ENCODE measurements at regions not wholly inside any gene's neighbourhood (a gene's known extent, or its start where the extent isn't known, plus 50 kb on each side); places are given as distances from the start of the nearest gene placed in this dataset.

DNA sequence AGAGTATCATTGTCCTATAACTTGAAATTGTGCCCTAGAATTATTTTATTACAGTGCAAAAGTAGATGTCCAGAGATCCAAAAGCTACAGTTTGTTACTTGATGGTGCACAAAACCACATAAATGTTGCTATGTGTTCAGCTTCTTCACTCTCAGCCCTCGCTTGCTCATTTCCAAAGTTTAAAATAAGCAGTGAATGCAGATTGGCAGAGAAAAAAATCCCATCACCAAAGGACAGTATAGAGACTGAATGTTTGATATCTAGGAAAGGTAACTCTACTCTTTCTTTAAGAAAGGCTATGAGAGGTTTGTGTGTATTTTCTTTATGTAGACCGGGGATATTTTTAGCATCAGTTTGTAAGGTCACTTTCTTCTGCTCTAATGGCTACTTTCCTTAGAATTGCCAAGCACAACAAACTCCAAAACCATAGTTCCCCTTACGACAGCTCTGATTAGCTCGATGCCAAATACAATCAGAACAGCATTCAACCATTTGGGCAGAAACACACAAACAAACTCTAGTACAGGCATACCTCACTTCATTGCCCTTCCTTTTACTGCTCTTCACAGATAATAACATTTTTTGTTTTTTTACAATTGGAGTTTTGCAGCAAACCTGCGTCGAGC lies 164.1 kb upstream of the CCDC54 start:
- WGBS, 2 donors, result 65 to 75% methylated on average over 6 of the region's 6 CpGs
- H3K9me3 ChIP-seq, result no peaks in the 10 kb centered on the region
- intact Hi-C loops (cut with DNase I), result no loop called here
- no peaks in the 10 kb centered on the region for H3K27me3 ChIP-seq
- H3K4me3 ChIP-seq (replicated peaks in 1 of 3), result no peak overlapping the region
- no peaks in the 10 kb centered on the region for H3K36me3 ChIP-seq
- peaks cover 14 to 15% of the 10 kb centered on the region in 2 donors for H3K4me1 ChIP-seq
- no peak for DNase-seq
- TF ChIP-seq POLR2A (IDR thresholded peaks at IDR 0.05), result no peak
- TF ChIP-seq, protein P1, sequence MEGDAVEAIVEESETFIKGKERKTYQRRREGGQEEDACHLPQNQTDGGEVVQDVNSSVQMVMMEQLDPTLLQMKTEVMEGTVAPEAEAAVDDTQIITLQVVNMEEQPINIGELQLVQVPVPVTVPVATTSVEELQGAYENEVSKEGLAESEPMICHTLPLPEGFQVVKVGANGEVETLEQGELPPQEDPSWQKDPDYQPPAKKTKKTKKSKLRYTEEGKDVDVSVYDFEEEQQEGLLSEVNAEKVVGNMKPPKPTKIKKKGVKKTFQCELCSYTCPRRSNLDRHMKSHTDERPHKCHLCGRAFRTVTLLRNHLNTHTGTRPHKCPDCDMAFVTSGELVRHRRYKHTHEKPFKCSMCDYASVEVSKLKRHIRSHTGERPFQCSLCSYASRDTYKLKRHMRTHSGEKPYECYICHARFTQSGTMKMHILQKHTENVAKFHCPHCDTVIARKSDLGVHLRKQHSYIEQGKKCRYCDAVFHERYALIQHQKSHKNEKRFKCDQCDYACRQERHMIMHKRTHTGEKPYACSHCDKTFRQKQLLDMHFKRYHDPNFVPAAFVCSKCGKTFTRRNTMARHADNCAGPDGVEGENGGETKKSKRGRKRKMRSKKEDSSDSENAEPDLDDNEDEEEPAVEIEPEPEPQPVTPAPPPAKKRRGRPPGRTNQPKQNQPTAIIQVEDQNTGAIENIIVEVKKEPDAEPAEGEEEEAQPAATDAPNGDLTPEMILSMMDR (IDR thresholded peaks at IDR 0.05), result no peak
- no peak overlapping the region for H3K27ac ChIP-seq

DNA sequence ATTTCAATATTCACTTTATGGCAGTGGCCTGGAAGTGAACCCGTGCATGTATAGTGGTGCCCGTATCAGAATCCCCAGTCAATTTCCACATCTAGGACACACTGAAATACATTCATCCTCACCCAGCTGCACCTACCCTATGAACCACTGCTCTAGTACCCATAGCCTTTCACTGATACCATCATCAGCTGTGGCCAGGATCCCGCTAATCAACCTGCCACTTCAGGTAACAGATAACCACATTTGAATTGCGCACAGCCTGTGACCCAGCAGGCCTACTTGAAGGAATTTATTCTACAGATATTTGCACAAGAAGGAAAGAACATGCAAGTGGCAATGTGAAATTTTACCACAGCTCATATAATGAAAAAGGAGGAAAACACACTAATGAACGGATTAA lies 161.0 kb upstream of the CCDC54 start:
- WGBS, 2 donors, result 96 to 97% methylated on average over 5 of the region's 5 CpGs
- intact Hi-C loops (cut with DNase I), result no loop called here
- H3K4me1 ChIP-seq, result no peaks in the 10 kb centered on the region

DNA sequence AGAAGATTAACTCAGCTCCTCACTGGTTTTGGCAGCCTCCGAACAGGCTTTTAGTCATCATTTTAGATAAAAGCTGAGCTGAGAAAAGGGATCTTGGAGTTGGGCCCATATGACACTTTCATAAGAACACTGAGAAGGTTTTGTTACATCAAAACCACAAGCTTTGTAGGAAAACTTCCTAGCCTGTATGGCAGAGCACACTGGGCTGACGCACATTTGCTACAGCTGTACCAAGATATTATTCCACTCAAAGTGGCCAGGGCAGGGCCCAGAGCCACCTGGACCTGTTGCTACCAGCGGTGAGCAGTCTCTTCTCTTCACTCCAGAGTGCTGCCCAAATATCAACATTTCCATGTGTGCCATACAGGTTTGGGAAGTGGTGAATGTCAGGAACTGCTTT lies 160.5 kb upstream of the CCDC54 start:
- Histone ChIP-seq H3K9me3 (no peaks in the 10 kb centered on the region), H3K4me3 (replicated peaks in 1 of 3) (no peak overlapping the region), H3K27me3 (no peaks in the 10 kb centered on the region), H3K4me1 (no peaks in the 10 kb centered on the region), H3K36me3 (no peaks in the 10 kb centered on the region), H3K27ac (no peak overlapping the region)
- no peak for TF ChIP-seq POLR2A (IDR thresholded peaks at IDR 0.05)
- TF ChIP-seq, protein P1 (IDR thresholded peaks at IDR 0.05), result no peak
- no peak for DNase-seq
- intact Hi-C loops (cut with DNase I), result no loop called here
- WGBS, 2 donors, result 85 to 87% methylated on average over 3 of the region's 3 CpGs

More for the DNA sequence above, 161.0 kb upstream of the CCDC54 start:
- no peaks in the 10 kb centered on the region for H3K9me3 ChIP-seq
- no peaks in the 10 kb centered on the region for H3K36me3 ChIP-seq
- DNase-seq, result no peak
- TF ChIP-seq, protein P1 (IDR thresholded peaks at IDR 0.05), result no peak
- TF ChIP-seq POLR2A (IDR thresholded peaks at IDR 0.05), result no peak
- H3K27ac ChIP-seq, result no peak overlapping the region
- no peaks in the 10 kb centered on the region for H3K27me3 ChIP-seq
- H3K4me3 ChIP-seq (replicated peaks in 1 of 3), result no peak overlapping the region

DNA sequence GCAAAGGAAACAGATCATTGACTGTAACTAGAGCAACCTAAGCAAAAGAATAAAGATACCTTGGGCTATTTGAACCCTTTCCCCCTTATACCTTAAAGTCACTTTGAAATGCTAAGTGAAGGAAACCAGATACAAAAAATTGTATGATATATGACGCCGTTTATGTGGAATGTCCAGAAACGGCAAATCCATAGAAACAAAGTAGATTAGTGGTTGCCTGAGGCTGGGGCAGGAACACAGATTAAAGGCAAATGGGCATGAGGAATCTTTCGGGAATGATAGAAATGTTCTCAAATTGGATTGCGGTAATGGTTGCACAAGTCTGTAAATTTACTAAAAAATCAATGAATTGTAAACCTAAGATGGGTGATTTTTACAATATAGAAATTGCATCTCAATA lies 160.1 kb upstream of the CCDC54 start:
- Histone ChIP-seq H3K27me3 (no peaks in the 10 kb centered on the region), H3K36me3 (no peaks in the 10 kb centered on the region), H3K4me3 (replicated peaks in 1 of 3) (no peak overlapping the region), H3K4me1 (no peaks in the 10 kb centered on the region), H3K27ac (no peak overlapping the region), H3K9me3 (no peaks in the 10 kb centered on the region)
- WGBS, 2 donors, result 80 to 94% methylated on average over 5 of the region's 5 CpGs
- no peak for TF ChIP-seq POLR2A (IDR thresholded peaks at IDR 0.05)
- TF ChIP-seq, protein P1 (IDR thresholded peaks at IDR 0.05), result no peak
- intact Hi-C loops (cut with DNase I), result no loop called here
- no peak for DNase-seq

DNA sequence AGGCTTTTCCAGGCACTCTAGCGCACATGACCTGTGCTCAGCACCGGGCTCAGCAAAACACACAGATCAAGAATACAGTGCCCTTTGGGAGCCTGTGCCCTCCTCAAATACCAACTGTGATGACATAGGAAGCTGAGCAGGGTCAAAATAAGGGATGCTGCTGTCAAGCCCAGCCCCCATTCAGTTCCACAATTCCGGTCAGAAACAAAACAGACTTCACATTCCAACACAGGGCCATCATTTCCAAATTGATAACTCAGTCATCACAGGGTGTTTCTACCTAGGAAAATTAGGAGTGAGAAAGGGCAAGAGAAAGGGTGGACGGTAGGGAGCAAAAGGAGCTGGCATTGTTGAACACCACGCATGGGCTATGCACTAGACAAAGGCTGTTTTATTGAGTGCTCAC lies 158.4 kb upstream of the CCDC54 start:
- 77 to 80% methylated on average over 5 of the region's 5 CpGs for WGBS, 2 donors
- intact Hi-C loops (cut with DNase I), result no loop called here

More for the DNA sequence above, 158.4 kb upstream of the CCDC54 start:
- no peaks in the 10 kb centered on the region for H3K27me3 ChIP-seq
- H3K4me3 ChIP-seq (replicated peaks in 1 of 3), result no peak overlapping the region
- no peaks in the 10 kb centered on the region for H3K4me1 ChIP-seq
- DNase-seq, result no peak
- H3K27ac ChIP-seq, result no peak overlapping the region
- no peaks in the 10 kb centered on the region for H3K9me3 ChIP-seq
- no peaks in the 10 kb centered on the region for H3K36me3 ChIP-seq
- TF ChIP-seq, protein P1 (IDR thresholded peaks at IDR 0.05), result no peak
- TF ChIP-seq POLR2A (IDR thresholded peaks at IDR 0.05), result no peak
